DMS 273 (cell line): ENCODE measurements at regions not wholly inside any gene's neighbourhood (a gene's known extent, or its start where the extent isn't known, plus 50 kb on each side); places are given as distances from the start of the nearest gene placed in this dataset.
A peak's percentile ranks its signal among the peaks of the same experiment; 100 is the strongest.

Source experiments
- DNase-seq: peaks from one replicate; lab custom pipeline; 2025; ENCODE audit not compliant: unreplicated experiment; lab: John Stamatoyannopoulos, UW

DNA sequence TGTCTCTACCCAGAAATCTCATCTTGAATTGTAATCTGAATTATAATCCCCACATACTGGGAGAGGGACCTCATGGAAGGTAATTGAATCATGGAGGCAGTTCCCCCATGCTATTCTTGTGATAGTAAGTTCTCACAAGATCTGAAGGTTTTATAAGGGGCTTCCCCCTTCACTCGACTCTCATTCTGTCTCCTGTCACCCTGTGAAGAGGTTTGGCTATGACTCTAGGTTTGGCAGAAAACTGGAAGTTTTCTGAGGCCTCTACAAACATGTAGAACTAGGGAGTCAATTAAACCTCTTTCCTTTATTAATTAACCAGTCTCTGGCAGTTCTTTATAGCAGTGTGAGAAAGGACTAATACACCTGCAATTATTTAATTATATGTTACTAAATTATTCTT is 125.2 kb upstream of the TGFBR2 start:
- DNase-seq, result no peak

DNA sequence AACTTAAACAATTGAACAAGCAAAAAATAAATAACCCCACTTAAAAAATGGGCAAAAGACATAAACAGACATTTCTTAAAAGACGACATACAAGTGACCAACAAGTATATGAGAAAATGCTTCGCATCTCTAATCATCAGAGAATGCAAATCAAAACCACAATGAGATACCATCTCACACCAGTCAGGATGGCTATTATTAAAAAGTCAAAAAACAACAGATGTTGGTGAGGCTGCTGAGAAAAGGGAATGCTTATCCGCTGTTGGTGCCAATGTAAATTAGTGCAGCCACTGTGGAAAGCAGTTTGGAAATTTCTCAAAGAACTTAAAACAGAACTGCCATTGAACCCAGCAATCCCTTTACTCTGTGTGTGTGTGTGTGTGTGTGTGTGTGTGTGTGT is 122.2 kb upstream of the TGFBR2 start:
- peak; percentile 61 for DNase-seq

DNA sequence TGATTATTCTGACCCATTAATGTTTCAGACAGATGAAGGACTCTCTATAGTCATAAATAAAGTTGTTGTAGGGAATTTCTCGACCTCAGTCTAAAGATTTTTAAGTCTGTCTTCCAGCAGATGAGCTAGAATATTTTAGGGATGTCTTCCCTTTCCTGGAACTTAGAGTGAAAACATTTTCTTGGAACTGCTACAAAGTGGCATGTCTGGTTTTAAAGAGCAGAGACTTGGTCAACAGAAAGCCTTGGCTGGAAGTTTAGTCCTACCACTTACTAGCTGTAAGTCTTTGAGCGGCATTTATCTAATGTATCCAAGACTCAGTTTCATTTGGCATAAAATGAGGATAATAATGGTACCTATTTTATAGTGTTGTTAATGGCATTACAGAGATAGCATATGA is 120.0 kb upstream of the TGFBR2 start:
- DNase-seq, result no peak

DNA sequence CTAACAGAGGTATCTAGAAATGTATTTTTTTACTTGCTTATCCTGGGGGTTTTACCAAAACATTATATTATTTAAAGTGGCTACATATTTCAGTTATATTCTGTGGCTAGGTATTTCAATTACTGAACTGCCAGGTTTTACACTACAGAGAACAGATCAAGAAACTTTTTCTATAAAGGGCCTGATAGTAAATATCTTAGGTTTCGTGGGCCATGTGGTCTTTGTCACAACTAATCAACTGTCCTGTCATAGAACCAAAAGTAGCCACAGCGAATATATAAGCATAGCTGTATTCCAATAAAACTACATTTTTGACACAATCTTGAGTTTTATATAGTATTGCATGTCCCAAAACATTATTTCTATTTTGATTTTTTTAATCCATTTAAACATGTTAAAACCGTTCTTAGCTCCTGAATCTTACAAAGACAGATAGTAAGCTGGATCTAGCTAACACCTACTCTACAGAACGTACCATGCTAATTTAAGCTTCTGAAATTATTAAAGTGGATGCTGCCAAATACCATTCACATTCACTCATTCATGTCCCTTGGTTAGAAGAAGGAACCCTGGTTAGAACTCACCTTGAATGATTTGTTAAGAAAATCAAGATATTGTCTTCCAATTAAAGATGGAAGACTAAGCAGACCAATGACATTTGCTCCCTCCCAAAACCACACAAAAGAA is 118.2 kb upstream of the TGFBR2 start:
- no peak for DNase-seq

DNA sequence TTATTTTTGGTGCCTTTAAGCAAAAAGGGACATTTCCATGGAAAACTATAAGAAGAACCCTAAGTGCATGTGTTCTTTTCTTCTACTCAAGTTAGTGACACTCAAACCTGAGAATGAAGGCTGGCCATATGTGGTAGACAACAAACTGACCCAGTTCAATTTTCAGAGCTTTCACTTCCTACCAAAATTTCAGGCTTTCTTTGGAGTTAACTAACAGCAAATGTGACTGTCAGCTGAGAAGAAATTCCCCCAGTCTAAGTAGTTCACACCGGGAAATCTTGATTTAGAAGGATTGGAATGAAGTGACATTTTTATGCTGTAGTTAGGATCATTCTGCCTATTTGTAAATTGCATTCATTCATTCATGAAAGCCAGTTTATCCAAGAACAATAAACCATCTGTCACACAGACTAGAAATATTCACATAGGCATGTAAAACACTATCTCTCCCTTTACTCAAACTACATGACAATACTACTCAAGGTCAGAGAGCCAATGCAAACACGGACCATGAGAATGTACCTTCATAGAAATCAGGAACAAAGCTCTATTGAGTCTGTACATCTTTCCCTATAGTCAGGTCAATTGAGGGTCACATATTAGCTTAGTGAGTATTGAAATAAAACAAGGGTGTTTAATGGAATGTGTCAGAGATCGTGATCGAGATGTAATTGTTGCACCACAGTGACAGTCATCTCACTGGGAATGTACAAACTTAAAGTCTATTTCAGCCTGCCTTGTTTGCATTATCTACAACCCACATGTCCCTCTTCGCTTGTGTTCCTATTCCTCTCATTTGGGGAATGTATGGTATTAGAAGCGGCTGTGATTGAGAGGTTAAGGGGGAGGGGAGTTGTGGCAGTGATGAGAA is 113.8 kb upstream of the TGFBR2 start:
- DNase-seq, result no peak

DNA sequence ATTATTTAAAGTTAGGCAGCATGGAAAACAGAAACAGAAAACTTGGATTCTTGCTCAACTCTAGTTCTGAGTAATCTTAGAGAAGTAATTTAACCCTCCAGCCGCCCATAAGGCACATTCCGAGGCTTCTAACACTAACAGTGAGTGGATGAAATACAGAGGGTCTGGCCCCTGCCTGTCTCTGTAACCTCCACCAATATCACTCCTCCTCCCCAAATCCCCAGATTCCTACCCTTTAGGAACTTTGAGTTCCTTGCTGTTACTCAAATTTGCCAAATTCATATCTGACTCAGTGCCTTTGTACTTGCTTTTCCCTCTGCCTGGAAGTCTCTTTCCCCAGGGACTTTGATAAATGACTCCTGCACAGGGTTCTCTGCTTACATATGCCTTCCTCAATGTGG is 112.5 kb upstream of the TGFBR2 start:
- peak; percentile 36 for DNase-seq

DNA sequence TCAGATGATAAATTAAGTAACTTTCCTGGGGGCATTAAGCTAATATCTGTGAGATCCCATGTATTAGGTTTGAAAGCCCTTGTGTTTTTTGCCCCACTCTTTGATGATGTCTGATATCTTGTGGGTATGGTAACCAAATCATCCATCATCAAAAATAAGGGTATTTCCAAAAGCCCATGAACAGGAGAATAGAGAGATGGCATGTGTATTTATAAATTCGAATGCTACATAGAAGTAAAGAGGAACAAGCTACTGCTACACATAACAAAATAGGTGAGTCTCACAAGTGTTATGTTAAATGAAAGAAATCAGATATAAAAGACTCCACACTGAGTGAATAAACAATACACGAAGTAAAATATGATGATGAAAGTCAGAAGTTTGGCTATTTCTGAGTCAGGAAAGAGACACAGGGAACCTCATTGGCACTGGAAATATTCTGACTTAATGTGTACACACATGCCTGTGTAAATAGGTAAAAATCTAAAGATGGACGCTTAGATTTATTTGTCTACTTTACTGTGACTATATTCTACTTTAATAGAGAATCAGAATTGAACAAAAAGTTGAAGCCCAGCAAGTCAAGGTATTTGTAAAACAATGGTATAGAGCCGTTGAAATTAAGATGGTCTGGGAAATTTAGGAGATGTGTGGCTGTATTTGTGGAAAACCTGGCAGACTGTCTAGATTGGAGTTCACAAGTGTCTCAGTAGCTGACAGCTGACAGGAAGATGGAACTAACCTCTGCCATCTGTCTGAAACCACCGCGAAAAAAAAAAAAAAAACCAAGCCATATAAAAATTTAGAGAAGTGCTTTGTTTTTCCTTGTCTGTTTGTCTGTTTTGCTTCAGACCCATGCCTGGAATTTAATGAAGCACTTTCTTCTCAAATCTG is 111.0 kb upstream of the TGFBR2 start:
- DNase-seq, result peak; percentile 60

DNA sequence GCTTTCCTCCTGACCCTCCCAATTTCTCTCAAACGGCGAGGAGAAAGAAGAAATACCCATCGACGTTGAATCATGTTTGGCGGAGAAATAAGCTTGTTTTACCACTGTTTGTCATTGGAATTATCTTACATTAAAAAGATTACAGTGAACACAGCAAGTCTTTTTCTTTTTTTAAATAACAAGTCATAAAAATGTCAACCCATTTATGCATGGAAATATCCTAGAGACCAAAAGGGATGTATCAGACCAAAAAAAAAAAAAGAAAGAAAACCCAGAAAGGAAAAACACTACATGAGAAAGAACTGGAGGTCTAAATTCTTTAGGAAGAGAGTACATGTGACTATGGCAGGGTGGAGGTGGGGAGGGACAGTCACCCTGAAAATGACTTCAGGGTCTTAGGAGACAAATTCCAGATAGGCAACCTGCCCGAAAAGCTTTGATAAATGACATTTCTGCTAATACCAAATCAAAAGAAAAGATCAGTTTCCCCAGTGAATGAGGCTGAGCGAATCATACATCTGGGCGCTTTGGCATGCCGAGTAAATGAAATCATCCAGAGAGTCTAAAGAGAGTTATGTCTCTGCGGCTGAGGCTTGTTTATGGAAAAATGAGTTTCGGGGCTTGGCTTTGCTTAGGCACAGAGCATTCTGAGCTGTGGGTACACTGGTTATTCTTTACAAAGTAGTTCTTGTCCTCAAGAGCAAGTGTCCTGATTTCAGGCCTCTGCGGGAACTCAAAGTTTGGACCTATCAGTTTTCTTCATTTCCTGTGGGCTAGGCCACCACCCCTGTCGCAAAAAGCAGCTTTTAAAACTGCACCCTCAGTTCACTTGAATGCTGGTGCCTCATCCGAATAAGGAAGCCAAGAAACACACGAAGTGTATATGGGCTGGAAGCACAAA is 110.1 kb upstream of the TGFBR2 start:
- DNase-seq, result peak; percentile 38

DNA sequence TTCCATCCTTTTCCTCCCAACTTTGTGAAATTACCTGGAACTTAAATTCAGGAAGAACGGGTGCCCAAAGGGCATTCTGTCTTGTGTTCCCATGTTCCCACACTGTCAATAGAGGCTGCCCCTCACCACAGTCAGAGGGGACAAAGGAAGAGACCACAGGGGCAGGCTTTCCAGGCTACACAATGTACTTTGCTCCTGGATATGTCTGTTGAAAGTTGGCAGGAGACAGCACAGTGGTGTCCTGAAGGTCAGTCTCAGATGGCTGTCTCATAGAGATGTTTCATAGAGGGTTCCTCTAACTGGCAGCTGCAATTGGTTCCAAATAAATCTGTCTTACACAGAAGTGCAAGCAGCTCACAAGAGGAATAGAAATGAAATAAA is 107.8 kb upstream of the TGFBR2 start:
- DNase-seq, result no peak

DNA sequence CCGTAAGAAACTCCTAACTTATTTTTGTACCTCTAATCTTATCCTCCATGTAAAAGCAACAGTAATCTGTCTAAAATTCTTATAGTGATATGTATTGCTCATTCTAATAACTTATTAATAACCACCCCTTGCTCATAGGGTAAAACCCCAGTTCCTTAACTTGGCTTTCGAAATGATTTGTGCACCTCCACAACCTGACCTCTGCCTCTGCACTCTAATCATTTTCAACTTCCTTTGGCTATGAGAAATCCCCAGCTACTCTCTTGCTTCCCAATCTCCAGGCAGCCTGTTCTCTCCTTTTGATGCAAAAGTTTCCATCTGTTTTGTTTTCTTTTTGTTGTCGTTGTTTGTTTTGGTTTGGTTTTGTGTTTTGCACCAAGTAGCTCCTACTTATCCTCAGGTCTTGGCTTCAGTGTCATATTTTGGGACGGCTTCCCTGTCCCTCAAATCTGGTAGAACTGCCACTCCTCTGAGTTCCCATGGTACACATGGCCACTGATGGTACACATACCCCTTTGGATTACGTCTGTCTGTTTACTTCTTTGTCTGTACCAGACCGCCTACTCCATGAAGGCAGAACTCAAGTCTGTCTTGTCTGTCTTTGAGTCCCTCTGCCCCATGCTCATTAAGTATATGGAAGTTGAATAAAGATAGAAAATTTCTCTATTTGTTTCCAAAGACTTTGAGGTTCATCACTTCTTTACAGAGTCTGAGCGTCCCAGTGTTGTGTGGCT is 105.6 kb upstream of the TGFBR2 start:
- no peak for DNase-seq

DNA sequence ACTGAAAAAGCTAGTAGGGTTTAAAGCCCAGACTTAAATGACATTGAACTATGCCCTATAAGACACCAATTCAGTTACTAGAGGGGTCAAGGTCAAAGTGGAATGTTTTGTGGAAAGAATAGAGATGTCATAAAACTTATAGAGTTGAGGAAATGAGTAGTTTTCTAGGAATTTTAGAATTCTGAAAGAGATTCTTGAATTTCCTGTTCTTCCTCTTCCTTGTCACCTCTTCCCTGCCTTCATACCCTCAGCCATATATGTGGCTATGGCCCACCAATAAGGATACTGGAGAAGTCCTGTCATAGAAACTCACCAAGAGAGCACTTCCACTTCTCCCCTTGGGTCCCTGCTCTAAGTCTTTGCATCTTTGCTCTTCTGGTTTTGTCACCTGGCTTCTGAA is 104.9 kb upstream of the TGFBR2 start:
- no peak for DNase-seq

DNA sequence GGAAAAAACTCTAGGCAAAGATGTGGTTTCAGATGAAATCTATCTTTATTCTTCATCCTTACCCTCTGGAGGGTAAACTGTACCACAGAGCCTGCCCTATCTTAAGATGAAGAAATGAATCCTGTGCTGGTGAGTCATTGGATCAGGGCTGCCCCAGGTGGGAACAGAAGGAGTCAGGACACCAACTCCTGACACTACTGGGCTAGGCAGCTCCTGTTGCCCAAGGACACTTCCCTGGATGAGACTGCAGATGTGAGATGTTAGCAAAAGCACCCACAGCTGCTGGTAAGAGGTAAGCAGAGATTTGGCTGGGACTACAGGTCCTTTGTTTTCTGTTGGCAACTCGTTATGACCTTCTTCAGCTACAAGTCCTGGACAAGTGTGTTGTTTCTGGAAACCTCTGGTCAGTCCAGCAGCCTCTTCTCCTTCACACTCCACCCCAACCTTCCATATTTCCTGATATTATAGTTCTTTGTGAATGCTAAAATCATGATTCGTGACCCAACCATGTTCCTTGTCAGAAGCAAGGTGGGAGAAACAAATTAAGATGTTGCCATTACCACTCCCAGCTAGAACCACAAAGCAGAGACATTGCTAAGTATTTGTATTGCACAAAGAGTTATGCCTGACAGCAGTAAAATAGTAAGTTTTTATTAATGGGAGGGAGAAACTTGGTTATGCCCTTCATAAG is 104.2 kb upstream of the TGFBR2 start:
- DNase-seq, result no peak

DNA sequence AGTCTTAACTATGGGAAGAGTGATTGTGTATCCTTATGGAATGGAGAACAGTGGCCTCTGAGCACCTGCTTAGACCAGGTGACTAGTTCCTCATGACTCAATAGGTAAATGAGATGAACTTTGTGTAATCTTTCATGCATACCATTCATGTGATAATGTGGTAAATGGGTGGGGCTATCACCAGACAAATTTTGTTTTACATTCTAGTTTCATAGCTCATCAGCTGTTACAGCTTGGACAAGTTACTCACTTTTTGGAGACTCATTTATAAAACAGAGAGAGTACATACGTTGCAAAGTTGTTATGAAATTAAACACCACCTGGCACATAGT is 103.7 kb upstream of the TGFBR2 start:
- DNase-seq, result no peak

DNA sequence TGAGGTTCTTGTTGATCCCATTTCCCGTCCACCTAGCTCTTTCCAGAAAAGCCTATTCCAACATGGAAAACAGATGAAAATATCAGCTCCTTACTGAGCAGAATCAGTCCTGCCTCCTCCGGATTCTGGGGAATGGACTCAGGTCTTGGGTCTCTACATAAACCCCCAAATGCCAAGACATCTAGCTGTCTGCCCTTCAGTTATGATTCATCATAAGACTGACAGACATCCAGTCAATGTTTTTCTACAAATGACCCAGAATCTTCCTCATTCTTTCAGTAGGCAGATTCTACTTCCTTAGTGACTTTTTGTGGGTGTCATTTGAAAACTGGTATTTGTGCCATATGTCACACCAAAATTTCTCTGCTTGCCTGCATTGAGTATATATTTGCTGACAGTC is 103.0 kb upstream of the TGFBR2 start:
- no peak for DNase-seq

DNA sequence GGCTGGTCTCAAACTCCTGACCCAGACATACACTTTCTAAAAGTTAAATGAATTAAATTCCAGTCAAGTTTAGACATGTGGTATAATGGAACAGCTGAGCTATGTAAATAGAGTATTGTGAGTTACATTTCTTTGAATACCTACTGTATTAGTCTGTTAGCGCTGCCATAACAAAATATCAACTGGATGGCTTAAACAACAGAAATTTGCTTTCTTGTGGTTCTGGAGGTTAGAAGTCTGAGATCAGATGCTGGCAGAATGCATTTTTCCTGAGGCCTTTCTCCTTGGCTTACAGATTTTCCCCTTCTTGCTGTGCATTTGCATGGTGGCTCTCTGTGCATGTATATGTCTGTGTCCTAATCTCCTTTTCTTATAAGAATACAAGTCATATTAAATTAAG is 101.5 kb upstream of the TGFBR2 start:
- no peak for DNase-seq

DNA sequence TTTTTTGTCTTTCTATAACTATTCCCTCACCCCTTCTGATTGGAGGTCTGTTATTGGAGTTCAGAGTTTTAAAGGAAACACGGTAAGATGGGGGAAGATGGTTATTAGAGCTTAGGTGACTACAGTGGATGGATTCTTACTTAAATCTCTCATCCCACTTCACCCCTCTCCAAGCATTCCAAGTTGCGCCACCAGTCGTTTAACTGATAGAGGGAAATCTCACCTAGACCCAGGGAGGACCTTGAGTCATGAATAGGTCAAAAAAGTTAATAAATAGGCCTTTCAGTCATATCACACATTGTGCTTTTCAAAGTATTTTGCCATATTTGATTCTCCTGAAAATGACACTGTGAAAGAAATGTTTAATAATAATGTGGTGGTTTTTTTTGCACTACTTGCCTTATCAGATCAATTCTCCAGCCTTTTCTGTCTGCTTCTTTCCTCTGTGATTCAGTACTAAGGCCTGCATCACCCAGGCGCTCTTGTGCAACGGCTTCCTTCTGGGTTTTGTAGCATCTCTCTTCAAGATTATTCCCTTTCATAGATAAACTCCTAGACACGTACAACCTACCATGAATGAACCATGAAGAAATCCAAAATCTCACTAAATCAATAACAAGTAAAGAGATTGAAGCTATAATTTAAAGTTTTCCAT is 100.4 kb upstream of the TGFBR2 start:
- no peak for DNase-seq

DNA sequence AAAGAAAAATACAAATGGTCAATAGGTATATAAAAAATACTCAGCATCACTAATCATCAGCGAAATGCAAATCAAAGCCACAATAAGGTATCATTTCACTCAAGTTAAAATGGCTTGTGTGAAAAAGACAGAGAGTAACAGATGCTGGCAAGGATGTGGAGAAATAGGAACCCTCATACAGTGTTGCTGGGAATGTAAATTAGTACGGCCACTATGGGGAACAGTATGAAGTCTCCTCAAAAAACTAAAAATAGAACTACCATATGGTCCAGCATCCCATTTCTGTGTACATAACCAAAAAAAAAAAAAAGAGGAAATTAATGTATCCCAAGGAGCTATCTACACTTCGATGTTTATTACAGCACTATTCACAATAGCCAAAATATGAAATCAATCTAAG is 98.1 kb upstream of the TGFBR2 start:
- DNase-seq, result peak; percentile 86

DNA sequence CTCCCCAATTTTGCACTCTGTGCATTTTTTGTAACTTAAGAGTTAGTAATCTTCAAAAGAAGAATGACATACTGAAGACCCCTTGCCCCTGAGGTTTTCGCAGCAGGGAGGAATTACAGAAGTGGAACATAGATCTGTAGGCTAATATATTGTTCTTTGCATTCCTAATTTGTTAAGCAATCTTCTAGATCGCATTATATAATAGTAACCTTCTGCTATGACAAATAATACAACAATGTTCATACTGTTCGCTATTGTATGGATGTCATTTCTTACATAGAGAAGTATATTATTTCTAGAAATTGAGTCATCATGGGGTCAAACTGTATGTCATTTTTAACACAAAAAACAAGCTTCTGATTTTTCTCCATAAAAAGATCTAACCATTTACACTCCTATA is 95.8 kb upstream of the TGFBR2 start:
- no peak for DNase-seq
